NCI-H1436 (cell line): ENCODE measurements at regions not wholly inside any gene's neighbourhood (a gene's known extent, or its start where the extent isn't known, plus 50 kb on each side); places are given as distances from the start of the nearest gene placed in this dataset.
A peak's percentile ranks its signal among the peaks of the same experiment; 100 is the strongest.
"Not testable (repeated sequence)": the region's sequence is repeated elsewhere in the genome, so short reads cannot be mapped to it uniquely, and the experiment has no call there.

Source experiments
- DNase-seq: peaks from one replicate; lab custom pipeline; 2025; lab: John Stamatoyannopoulos, UW

DNA sequence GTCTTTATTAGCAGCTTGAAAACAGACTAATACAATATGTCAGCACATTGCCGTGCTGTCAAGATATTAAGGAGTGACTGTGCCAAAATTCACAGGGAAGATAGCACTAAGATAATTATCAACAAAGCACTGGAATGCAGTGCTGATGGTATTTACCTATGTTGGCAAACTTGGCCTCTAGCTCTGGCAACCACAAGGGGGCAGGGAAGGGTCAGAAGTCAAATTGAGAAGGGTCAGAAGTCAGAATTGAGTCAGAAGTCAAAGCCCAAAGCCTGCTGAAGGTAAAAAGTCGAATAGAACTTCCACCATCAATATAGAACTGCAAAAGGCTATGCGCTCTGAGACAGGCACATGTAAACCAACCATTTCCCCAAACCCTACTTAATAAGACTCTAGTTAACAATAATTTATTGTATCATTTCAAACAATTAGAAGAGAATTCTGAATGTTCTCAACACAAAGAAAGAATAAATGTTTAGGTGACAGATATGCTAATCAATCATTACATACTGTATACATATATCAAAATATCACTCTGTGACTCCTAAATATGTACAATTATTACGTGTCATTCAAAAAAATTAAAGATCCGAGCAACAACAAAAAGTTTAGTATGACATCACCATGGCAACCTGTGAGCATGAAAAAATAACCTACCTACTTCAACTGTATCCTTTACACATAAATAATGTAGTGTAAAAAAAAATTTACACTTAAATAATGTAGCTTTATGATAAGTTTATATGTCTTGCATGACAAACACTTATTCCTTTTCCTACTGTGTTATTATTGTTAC lies 916.1 kb downstream of the KCNJ2 start:
- DNase-seq = no peak

DNA sequence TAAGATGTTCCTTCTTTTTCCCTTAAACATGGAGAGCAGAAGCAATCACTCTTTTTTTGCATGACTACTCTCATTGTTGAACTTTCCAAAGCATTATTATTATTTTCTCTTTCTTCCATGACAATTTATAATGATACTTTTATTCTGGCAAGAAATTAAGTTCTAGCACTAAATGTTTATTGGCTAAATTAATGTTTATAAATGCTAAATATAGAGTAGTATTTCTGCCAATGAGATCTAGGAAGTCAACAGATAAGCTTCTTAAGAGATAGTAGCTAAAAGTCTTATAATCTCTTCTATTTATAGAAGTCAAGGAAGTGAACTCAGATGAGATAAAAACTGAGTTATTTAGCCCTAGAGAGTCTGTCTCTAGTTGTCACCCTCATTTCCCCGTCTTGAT lies 920.1 kb downstream of the KCNJ2 start:
- DNase-seq = no peak

DNA sequence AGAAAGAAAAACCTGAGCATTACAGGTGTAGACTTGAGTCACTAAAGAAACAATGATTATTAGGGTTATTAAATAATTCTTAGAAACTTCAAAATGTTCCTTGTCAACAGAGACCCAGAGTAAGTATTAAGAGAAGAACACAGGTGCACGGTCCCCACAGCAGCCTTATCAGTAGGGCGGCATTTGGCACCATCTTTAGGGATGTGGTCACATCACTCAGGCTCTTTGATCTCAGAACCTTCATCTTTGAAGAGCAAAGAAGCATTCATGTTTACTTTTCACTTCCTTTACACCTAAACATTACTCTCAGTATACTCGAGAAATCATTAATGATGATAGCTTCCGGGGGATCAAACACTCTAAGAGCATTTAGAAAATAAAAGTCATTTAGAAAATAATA lies 928.7 kb downstream of the KCNJ2 start:
- no peak for DNase-seq

DNA sequence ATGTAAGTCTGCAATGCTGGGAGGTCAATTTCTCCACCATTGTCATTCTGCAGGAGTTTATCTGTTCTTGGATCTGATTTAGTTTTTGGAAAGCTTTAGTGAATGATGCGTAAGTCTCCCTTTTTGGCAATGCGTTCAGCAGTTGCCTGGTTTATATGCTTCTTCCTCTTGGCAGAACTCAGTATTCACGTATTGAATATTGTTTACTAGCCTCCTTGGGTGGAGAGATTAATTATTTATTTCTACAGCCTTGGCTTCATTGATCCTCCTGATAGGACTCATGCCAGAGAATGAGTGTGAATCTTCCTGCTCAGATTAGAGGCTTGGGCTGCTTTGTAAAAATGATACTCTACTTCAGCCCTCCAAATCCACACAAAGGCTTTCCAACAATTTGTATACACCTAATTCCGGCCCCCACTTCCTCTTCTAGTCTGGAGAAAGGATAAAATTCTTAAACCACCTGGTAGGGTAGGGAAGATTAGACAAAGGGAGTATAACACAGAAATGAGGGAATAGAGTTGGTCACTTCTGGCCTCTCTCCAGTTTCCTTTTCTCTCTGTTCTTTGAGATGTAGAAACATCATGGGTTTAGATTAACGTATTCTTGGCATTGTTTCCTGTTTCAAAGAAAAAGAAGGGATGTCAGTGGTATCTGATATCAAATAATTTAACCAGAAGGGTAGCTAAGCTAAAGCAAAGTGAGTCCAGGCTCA lies 929.8 kb downstream of the KCNJ2 start:
- DNase-seq = no peak

DNA sequence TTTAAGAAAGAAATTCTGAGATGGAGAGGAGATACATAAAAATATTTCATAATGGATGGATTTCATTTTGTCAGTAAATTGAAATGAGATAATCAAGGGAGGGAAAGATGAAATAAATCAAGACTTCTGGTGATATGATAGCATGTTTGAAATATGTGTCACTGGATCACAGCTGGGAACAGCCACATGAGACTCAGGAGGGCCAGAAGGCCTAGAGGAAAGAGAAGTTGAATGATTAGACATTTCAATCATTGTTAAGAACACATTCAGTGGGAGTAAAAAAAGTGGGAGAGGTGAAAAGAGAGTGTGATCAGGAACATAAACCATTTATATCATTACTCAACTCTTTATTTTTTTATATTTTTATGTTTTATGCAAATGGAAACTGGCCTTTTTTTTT lies 933.4 kb downstream of the KCNJ2 start:
- no peak for DNase-seq

DNA sequence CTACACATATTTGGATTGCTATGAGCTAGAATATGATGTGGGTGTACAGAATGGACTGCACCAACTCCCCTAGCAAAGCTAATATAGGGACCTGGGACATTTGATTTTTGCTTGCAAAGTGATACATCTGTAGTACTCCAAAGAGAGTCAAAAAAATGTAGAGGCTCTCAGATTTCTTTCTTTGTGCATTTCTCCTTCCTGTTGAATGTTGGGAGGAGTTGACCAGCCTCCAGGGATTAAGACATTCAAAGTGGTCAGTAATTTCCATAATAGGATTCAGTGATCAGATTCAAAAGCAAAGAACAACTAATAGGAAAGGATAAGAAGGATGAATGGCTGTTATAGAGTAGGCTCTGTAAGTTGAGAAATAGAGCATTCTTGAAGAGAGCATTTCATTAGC lies 934.9 kb downstream of the KCNJ2 start:
- DNase-seq = no peak

DNA sequence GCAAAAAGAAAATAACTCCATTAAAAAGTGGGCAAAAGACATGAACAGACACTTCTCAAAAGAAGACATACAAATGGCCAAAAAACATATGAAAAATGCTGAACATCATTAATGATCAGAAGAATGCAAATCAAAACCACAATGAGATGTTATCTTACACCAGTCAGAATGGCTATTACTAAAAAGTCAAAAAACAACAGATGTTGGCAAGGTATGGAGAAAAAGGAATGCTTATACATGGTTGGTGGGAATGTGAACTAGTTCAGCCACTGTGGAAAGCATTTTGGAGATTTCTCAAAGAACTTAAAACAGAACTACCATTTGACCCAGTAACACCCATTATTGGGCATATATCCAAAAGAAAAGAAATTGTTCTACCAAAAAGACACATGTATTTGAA lies 936.7 kb downstream of the KCNJ2 start:
- not testable (repeated sequence) for DNase-seq

DNA sequence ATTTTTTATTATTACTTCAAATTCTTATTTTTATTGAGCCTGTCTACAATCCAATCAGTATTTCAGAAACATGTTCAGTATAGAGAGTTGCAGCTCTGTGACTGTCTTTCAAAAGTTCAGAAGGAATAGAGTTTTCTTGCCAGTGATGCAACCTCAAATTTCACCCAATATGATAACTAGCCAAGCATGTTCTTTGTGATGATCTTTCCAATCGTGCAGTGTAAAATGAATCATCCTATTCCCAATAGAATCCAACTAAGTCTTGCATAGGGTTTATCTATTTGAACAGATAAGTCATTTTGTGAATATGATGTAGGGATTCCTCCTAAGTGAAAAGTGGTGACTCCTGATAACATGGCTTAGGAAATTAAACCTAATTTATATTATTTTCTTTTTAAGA lies 937.8 kb downstream of the KCNJ2 start:
- DNase-seq = no peak

DNA sequence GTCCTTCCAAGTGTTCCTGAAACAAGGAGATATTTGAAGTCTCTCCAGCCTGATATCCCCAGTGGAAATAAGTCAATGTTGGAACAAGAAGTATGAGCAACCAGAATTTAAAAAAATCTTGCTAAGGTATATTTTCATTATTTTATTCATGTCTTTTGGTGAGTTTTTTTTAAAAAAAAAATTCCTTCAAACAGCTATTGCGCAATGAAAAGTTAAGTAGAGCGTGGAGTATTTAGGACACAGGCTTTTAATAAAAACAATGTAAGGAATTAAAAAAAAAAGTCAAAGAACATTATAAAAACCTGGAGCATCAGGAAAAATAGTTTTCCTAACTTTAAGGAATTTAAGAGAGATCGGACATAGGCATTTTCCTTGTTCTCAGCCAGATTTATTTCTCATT lies 940.4 kb downstream of the KCNJ2 start:
- DNase-seq = no peak

DNA sequence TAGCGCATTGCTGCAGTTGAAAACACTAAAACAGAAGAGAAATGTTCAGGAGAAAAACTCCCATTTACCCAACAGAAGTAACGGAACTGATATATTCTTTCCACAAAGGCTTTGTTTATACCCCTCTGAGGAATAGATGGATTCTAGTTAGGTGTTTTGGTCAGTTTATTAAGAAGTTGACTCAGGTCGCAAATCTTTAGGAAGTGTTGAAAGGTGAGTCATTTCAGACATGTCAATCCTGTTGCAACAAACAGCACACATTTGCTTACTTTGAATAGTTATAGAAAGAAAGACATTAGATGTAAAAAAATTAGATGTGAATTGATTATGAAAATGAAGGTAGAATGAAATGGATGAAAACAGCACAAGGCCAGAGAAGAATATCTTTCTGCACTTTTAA lies 941.0 kb downstream of the KCNJ2 start:
- DNase-seq = no peak

DNA sequence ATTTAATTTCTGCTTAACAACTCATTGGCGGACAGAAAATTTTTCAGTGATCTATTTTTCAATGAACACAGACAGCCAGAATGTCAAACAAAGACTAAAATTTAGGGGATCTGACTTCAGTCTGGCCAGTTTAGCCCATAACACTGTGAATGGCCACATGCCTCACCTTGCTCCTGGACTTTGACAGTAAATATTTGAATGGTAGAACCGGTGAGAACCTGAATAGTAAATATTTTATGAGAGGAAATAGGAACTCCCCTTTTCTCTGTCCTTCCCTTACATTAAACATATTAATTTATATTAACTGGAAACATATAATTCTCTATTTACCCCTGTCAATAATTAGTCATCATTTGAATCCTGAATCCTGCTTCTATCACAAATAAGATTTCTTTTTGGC lies 942.1 kb downstream of the KCNJ2 start:
- no peak for DNase-seq

DNA sequence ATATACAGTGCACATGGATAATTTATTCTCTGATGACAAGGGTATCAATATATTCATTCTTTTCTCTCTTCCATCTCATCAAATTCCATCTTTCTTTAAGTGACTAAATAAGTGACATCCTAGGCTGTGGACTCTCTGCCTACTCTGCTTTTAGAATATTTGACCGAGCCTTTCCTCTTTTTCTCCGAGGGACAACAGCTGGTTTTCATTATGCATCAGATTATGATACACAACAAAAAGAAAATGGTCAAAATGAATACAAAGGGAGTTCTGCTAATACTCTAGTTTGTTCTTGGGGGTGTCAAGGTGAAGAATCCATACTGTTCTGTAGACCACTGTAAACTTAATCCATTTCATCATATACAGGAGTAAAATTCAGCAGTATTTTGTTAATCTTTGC lies 942.6 kb downstream of the KCNJ2 start:
- DNase-seq = no peak

DNA sequence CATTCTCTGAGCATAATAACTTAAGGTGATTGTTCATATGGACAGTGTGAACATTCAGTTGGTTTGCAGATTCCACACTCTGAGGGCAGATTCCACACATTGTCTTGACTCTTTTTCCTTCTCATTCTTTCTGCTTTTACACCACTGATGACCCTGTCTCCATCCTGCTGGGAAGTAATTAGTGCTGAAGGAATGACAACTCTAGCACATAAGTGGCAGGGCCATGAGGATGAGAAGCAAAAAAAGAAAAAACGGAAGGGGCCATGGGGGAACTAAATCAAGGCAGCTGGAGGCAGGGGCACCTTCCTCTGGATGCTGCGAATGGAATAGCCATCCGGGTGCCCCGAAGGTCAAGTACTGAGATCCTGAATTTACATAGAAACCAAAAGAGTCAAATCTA lies 944.0 kb downstream of the KCNJ2 start:
- DNase-seq = no peak

DNA sequence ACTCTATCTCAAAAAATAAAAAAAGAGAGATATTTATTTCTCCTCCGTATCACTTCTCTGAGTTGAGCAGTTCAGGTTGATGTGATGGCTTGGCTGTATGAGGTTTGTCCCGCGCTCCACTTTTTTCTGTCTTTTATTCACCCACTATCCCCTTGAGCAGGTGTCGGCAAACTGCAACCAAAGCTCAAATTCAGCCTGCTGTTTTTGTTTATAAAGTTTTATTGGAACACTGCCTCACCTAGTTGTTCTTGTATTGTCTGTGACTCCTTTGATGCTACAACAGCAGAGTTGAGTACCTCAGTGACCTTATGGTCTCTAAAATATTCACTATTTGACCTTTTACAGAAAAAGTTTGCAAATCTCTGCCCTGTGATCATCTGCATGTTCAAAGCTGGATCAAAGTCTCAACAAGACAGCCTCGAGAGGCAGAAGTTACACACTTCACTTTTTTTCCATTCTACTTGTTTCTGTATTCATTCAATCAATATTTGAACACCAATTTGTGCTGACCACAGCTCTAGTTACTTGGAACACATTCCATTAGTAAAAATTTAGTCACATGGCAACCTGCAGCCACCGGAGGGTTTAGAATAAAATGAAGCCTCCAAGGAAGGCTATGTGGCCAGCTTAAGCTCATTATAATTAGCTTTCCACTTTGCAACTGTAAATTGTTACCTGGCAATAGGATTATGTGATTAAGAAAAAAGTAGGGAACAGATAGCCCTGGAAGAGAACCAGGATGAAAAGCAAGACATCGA lies 945.8 kb downstream of the KCNJ2 start:
- no peak for DNase-seq

DNA sequence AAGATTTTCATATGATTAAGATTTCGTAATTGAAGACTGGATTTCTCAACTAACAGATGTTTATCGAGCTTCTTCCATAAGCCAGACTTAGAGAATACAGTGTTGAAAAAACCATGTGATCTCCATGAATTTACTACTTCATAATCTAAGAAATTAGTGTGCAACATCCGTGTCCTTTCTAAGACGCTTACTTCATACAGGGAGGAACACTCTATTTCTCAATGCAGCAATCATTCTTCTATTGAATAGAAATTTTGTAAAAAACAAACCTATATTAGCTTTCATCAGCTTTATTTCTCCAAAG lies 946.3 kb downstream of the KCNJ2 start:
- DNase-seq = no peak

DNA sequence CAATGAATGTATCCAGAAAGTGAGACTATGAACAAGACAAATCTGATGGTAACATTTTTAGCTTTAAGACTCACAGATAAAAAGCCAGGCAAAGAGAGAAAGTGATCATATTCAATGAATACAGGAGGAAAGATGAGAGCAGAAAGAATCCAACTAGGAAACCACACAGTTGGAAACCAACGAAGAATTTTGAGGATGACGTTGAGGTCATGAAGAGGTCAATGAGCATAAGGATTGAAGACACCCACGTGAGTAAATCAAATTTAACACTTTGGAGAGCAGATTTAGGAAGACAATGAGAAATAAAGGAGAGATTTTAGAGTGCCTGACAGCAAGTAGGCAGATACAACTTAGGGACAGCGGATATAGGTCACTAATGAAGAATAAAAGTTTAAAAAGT lies 948.1 kb downstream of the KCNJ2 start:
- no peak for DNase-seq

DNA sequence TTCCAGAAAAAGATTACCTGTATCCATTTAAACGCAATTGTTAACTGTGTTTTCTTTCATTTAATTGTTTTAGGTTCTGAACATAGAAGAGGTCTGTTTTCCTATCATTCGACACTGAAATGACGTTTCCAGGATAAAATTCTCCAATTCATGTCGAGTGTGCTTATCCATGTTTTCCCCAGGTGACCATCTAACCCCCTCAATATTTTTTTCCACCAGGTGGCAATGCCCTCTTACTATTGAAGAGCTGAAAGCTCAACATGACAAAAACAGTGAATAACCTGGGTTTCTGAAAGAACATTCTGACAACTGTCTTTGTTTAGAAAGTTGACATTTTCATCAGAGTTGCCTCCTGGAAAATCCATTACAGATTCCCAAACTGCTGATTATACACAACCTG lies 948.7 kb downstream of the KCNJ2 start:
- peak; percentile 71 for DNase-seq

DNA sequence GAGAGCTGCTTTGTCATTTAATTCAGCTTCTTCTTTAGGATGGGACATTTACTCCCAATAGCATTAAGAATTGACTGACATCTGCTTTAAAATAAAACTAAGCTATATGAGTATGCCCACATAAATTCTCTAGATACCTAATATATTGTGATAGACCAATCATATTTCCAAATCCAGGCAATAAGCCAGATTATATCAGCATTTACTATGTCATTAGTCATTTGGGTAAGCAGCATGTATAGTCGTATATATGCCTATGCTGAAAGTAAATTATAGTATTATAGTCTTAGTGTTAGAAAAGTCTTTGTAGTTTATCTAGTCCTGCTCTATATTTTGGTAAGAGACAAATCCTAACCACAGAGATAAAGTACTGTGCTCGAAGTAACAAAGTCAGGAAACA lies 958.1 kb downstream of the KCNJ2 start:
- no peak for DNase-seq

DNA sequence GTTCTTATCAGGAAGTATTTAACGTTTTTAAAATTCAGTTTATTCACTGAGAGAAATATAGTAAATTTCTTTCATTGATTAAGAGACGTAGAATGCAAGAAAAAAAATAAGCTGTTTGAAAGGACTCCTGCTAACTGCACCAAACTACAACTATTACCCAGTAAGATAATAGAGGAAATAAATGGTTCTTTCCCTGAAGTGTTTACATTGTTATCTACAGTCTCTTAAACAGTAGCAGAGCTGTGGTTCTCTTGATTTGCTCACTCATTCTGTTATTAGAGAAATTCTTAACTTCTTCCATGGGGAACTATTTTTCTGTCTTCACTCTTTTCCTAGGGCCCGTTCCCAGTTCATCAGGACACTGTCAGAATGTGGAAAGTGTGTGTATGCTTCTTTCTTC lies 973.0 kb downstream of the KCNJ2 start:
- DNase-seq = no peak

DNA sequence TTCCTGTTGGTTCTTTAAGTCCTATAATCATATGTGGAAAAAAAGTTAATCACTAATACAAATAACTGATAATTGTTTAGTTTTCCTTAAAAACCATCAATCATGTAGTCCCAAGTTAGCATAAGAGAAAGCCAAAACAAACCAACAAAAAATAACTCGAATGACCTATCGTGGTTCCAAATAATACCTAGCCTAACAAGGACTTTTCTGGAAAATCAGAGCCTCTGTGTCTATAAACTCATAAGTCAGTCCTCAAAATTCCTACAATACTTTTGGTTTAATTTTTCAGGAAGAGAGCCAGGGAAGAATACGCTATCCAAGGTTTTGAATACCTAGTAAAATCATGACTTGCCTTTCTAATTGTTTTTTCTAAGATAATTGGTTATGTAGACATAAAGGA lies 975.3 kb upstream of the SOX9 start:
- DNase-seq = no peak

DNA sequence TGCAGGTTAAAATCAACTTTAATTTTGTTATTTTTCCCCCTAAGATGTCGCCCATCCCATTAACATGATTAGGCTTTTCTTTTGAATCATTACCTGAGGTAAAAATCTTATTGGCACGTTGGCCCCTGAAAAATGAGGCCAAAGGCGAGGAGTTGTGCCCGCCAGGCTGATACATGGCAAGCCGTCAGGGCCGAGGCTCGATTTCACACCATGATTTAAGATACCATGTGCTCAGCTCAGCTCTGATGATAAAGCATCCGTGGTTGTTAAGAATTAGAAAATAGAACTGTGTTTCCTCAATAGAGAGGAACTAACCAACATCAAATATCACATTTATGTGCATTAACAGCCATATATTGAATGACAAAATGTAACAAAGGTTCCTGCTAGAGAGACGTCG lies 972.9 kb upstream of the SOX9 start:
- no peak for DNase-seq

DNA sequence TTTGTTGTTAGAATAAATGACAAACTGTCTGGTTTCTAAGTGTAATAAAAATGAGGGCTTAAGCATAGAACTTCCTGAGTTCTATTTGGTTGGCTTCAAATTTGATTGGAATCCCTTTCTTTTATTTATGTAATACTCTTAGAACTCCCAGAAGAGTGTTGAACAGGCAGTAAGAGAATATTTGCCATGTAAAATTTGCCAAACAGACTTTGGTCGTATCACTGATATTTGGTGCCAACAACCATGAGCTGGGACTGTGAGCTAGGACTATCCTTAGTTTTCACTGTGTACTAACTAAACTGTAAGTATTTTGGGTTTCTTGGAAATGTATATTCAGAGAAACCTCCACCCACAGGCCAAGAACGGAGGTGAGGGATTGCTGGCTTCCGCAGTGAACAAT lies 971.2 kb upstream of the SOX9 start:
- DNase-seq = no peak

DNA sequence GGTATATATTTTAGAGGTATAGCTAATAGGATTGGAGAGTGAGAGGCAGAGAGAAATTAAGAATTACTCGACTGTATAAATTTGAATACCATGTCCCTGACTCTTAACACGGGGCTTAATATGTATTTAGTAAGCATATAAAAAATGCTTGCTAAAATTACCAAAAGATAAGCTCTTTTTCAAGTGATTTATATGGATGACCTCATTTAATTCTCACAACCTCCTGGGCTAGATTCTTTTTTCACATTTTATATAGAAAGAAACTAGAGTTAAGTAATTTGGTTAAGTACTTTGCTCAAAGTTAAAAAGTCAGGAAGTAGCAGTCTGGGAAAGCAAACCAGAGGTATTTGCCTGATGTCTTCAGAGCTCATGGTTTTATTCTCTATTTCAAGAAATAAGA lies 963.5 kb upstream of the SOX9 start:
- DNase-seq = no peak
